Left cardiac atrium (tissue), 4 donors: ENCODE measurements at regions not wholly inside any gene's neighbourhood (a gene's known extent, or its start where the extent isn't known, plus 50 kb on each side); places are given as distances from the start of the nearest gene placed in this dataset.

Source experiments
- ATAC-seq, 2 donors: fragments of 200-7000 bp; cut with Tn5 transposase; one replicate each; pipeline ENCODE4 v1.9.1; 2020; ENCODE audit warnings: mild to moderate bottlenecking in 2 of 2, moderate library complexity in 2 of 2
- DNase-seq: peaks from one replicate; pipeline ENCODE4 v3.0.0-alpha.2; 2020
- intact Hi-C, 2 donors: fragments of 100-400 bp; cut with DNase I; formaldehyde crosslinking; loops; one replicate each; pipeline versions ENCODE4 v1.14.1 to v1.15.1; 2022 to 2023
- donor health status: DM: no; HTN: yes; CAD: no.
- donor health status: DM: no; HTN: yes; CAD: no; lungs with severe emphysema.
- donor health status: DM: yes; HTN: yes; CAD: no.
- donor health status: Dilated cardiomyopathy.

DNA sequence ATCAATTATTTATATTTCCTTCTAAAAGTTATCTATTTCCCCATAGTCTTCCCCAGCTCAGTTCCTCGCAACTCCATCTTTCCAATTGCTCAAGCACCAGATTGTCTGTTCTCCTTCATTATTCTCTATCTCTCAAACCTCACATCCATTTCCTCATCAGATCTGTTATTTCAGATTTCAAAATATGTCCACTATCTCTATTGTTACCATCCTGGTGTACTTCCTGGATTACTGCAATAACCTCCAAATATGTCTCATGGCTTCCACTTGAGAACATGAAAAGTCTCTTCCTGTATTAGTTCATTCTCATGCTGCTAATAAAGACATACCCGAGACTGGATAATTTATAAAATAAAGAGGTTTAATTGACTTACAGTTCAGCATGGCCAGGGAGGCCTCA, 641.7 kb upstream of the ZEB2 start:
- DNase-seq = no peak
- intact Hi-C loops = no loop called here
- no peak for ATAC-seq

DNA sequence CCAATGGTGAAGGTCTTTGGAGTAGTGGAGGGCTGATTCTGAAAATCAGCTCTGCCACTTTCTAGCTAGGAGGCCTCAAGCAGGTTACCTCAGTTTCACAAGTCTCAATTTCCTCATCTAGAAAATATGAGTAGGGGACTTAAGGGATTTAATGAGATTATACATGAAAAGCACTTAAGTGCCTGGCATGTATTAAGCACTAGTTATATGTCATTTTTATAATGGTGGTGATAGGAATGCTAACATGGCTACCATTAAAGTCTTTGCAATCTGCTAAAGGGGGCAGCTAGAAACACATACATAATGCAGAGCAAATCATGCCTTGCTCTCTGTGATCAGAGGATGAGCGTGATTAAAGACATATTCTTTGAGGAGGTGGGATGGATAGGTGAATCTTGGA, 640.9 kb upstream of the ZEB2 start:
- DNase-seq (no peak), ATAC-seq (no peak)
- intact Hi-C loops = no loop called here

DNA sequence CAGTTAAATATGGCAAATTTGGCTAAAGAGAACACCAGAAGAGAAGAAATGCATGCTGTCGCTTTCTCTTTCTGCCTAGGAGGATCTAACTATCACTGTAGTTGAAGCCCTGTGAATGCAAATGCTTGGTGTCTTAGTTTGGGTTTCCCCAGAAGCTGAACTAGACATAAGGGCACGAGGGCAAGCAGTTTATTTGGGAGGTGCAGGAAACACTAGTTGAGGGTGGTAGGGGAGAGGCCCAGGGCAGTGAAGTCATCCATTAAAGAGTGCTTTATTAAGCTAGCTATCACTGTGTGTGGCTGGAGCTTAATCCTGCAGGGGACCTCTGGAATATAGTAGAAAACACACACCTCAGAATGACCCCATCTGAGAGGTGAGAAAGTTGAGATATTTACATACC, 639.8 kb upstream of the ZEB2 start:
- intact Hi-C loops = no loop called here
- ATAC-seq (no peak), DNase-seq (no peak)

DNA sequence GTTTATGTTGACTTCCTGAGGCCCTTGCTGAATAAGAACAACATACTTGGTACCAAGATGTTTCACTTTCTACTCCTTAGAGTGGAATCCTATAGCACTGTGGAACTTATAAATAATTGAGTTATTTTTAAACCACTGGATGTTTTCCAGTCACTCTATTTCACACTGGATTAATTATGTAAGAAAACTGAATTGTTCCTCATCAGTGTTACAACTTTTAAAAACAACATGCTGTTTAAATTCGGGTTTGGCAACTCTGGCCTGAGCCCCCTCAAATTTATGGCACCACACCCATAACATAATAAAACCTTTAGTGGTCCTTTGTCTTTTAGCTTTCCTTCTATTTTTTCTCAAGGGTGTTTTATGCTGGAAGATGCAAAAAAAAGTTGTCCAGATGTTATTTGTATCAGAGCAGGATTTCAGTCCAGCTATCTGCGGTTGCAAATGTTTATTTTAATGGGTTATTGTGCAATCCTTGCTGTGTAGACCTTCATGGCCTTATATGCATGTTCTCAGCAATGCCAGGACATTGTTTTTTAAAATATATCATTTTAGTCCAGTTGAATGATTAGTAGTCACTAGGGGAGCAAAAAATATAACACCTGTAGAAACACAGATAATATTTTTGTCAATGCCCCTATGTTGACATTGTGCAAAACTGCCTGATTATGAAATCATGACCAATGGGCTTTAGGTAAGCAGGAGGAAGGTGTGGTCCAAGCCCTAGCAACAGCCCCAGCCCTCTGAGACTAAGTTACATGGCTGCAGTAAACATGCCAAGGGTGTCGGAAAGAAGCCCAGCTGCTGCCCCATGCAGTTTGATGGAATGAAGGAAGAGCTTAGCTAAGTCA, 638.0 kb upstream of the ZEB2 start:
- peak; percentile 97 for ATAC-seq
- DNase-seq = peak; percentile 45
- intact Hi-C loops = no loop called here

DNA sequence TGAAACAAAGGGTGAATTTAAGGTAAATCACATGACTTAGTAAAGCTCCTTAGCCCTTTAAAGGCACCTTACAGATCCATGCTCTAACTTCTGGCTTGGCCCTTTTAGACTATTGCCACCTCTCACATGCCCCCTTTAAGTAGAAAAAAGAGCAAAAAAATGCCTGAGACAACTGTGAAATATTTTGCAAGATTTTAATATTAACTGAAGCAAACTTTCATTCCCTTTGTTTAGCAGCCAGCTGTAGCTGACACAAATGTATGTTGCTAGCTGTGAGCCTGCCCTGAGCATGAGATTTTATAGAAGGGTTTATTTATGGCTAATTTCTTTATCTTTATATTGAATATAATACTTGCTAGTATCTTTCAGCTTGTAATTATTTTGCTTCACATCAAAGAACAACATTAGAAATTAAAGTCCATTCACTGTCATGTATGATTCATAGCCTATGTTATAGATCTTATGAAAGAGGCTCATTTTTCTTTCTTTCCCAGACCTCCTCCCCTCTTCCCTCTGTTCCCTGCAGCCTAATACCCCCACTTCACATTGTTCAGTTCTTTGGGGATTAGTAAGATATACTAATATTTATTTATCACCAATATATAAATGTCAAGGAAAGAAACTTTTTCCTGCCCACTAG, 637.2 kb upstream of the ZEB2 start:
- intact Hi-C loops = no loop called here
- ATAC-seq = no peak
- no peak for DNase-seq

DNA sequence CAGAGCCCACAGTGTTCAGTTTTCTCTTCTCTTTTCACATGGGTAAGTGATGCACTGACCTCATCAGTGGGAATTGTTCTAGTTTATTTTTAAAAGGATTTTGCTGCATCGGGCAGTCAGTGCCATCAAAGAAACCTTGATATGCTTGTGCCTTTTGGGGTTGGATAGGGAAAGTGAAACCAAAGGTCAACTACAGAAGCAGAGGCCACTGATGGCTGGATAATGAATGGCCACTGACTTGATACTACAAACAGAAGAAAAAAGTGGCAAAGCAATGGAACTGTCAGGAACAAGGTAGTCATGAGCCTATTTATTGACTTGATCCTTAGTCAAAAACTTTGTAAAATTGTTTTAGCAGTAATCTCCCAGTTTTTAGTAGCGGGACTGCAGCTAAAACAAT, 636.3 kb upstream of the ZEB2 start:
- ATAC-seq (no peak), DNase-seq (no peak)
- intact Hi-C loops = no loop called here

DNA sequence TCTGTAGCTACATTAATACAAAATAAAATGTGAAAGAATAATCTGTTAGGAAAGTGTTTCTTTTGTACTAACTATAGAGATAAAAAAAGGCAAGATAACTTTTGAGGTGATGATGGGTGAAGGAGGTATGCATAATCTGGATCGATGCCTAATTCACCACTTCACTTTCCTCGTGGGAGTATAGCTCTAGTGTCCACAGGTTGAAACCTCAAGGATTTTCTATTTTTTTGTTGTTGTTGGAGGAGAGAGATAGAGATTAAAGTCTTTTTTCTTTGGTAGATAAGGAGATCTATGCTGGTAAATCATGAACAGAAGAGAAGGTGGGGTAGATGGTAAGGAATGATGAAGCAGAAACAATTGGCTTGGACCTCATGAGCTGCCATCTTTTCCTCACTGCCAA, 635.3 kb upstream of the ZEB2 start:
- DNase-seq = no peak
- intact Hi-C loops = no loop called here

DNA sequence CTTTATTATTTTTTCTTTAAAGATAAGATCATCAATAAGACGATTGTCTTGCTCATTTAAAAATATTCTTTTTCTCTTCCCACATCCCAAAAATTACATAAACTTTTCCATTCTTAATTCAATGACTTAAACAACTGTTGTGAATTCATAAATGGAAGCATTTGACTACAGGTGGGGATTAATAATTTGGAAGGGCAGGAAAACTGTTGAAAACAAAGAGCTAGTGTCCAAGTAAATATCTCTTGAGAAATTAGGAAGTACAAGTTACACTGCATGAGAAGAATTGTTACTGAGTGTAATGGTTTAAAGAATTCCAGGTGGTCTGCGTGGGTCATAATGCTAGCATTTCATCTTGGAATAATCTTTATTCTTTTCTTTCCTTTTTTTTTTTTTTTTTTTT, 634.8 kb upstream of the ZEB2 start:
- DNase-seq = no peak
- ATAC-seq = no peak
- intact Hi-C loops = no loop called here

More for the DNA sequence above, 635.3 kb upstream of the ZEB2 start:
- ATAC-seq = no peak

DNA sequence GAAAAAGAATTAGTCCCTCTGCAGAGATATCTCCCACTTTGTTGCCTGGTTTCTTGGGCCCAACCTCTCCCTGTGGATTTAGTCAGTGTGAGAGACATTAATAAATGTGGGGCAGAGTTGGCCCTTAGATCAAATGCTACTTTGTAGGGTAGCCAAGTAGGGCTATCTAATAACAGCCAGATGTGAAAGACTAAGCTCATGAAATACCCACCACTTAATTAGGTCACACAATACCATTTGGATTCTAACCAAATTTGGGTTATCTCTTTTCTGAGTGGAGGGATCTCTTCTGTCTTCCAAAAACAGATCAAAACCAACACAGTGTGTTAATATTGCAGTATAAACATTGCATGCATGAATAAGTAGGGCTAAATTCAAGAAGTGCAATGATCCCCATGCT, 626.8 kb upstream of the ZEB2 start:
- intact Hi-C loops = no loop called here
- no peak for ATAC-seq
- no peak for DNase-seq

DNA sequence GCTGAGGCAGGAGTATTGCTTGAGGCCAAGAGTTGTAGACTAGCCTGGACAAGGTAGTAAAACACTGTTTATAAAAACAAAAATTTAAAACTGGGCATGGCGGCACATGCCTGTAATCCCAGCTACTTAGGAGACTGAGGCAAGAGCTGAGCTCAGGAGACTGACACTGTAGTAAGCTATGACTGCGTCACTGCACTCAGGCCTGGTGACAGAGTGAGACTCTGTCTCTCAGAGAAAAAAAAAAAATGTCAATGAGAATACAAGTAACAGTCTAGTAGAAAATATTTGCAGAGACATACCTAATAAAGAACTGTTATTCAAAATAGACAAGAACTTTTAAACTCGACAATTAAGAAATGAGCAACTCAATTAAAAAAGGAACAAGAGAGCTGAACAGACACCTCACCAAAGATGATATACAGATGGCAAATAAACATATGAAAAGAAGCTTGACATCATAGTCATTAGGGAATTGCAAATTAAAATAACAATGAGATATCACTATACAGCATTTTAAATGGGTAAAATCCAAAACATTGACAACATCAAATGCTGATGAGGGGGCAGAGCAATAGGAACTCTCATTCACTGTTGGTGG, 624.3 kb upstream of the ZEB2 start:
- intact Hi-C loops = no loop called here
- DNase-seq (no peak), ATAC-seq (no peak)

DNA sequence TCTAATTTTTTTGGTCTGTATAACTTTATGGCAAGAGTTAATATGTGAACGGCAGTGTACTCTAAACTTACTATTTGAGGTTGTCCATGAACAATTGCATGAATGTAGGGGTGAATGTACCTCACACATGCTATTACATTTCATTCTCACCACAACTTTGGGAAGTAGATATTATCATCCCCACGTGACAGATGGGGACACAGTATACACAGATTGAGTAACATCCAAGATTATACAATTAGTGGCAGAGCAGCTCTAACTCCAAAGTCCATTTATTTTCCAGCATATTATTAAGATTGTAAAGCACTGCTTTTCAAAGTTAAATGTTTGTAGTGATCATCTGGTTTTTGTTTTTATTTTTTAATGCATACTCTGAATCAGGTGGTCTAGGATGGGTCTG, 622.1 kb upstream of the ZEB2 start:
- intact Hi-C loops = no loop called here
- ATAC-seq = no peak
- no peak for DNase-seq

DNA sequence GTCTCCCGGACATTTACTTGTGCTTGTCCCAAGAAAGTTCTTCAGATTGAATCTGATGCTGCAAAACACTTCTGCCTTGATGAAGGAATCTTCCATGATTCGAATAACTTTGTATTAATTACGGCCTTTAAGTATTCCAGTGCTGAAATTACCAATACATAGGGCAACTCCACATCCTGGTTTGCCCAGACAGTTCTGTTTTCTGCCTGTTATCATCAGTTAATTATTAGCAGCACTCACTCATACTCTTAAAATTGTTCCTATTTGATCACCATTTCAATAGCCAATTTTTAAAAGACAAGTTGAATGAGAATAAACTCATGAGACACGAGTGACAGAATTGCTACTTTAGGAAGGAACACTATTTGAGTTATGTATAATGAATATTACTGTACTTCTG, 620.7 kb upstream of the ZEB2 start:
- DNase-seq (no peak), ATAC-seq (no peak)
- intact Hi-C loops = no loop called here

DNA sequence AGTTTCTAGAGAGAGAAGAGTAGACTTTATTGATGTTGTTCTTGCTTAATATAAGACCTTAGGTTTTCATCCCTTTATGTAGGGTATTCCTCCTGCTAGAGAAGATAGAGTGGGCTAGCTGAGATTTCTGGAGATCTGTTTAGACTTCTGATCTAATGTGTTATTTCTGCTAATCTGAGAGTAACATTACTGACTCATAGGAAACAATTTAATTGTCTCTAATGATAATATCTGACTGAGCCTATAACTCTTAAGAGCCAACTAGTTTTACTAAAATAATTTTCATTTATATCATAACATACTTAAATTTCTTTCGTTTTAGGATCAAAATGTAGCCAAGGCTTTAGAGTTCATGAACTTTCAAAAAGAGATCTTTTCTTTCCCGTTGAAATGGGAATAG, 618.7 kb upstream of the ZEB2 start:
- intact Hi-C loops = no loop called here
- no peak for ATAC-seq
- DNase-seq = no peak

DNA sequence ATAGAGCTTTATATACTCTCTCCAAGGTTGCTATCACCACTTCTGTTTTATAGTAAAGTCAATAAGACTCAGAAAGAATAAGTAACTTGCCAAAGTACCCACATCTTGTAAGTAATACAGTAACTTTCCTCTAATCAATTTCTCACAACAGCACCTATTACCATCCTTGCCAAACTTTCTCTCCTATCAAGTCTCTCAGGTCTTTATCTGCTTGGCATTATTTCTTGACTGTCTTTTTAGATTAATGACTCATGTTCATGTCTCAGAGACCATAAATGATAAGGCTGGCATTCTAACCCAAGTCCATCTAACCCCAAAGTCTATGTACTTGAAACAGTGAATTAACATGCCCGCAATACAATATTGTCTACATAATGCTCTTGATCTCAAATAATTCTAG, 618.0 kb upstream of the ZEB2 start:
- ATAC-seq (no peak), DNase-seq (no peak)
- intact Hi-C loops = no loop called here

DNA sequence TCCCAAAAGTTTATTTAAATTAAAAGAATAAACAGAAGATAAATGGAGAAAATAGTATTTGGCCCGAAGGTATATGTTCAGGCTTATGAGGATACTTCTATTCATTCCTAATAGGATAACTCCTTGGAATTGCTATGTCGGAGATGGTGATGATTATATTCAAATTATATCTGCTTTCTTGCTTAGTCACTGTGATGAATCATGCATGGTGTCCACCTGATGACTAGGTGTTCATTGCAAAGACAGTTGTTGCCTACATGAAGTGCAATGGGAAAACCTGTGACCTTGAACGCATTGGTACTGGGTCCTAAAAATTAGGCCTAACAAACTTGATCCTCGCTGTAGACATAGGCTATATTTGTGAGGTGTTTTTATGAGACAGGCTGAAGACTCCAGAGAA, 617.3 kb upstream of the ZEB2 start:
- intact Hi-C loops = no loop called here

DNA sequence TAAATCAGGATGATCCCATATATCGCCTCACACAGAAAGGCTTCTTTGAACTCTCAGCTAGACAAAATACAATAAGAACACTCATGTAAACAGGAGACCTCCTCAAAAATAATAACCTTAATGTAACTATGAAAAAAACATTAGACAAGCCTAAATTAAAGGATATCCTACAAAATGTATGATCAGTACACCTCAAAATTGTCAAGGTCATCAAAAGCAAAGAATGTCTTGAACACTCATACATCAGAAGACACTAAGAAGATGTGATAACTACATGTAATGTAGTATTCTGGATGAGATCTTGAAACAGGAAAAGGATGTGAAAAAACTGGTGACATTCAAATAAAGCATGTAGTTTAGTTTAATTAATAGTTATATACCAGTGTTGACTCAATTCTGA, 616.8 kb upstream of the ZEB2 start:
- DNase-seq (no peak), ATAC-seq (no peak)
- intact Hi-C loops = no loop called here

More for the DNA sequence above, 617.3 kb upstream of the ZEB2 start:
- no peak for ATAC-seq
- no peak for DNase-seq

DNA sequence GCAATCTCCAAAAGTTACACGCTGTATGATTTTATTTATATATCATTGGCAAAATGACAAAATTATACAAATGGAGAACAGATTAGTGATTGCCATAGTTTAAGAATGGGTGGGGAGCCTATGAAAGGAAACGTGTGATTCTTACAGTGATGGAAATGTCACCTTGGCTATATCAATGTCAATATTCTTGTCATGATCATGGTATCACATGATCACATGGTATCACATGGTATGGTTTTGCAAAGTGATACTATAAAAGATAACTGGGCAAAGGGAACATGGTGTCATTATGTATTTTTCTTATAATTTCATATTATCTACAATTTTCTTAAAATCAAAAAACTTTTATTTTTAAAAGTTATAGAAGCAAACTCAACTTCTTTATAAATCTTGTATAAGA, 606.2 kb upstream of the ZEB2 start:
- DNase-seq = no peak
- no peak for ATAC-seq
- intact Hi-C loops = no loop called here

DNA sequence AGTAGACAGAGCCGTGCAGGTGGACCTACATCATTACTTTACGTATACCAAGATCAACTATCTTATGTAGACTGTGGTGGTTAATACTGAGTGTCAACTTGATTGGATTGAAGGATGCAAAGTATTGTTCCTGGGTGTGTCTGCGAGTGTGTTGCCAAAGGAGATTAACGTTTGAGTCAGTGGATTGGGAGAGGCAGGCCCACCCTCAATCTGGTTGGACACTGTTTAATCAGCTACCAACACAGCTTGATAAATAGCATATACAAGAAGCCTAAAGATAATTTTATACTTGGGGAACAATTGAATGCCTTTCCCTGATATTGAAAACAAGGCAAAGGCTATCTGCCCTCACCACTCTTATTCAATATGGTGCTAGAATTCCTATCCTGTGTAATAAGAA, 604.2 kb upstream of the ZEB2 start:
- ATAC-seq (no peak), DNase-seq (no peak)
- intact Hi-C loops = no loop called here

DNA sequence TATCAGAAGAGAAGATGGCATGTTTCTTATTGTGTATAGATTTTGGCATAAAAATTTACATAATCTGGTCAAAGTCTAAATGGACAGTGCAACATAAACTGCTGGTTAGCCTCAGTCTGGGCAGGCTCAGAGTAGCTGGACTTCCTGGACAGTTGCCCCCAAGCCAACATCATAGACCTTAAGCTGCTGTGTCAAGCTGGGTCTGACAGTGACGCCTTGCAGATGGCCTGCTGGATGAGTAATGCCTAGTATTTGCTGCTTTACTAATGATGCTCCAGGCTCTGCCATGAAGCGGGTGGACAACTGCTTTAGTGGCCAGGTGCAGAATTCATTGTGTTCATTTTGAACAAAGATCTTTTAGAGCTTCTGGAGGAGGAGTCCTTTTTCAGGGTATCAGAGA, 603.7 kb upstream of the ZEB2 start:
- peak in 1 of 2 donors; percentile 82 for ATAC-seq
- DNase-seq = peak; percentile 60
- intact Hi-C loops = no loop called here

DNA sequence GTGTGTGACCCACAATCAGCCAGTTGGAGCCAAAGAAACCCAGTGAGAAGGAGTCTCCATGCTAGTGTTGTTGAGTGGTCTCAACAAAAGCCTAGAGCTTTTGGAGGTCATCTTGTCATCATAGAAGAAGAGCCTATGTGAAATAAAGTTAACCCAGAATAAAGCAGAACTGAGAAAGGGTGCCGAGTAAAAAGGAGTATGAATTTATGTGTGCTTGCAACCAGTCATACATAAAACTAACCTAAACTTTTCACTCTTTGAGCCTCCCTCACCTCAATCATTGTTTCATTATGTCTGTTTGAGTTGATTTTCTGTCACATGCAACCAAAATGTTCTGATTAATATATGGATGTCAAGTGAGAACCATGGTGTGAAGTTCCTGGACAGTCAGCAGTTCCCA, 599.3 kb upstream of the ZEB2 start:
- ATAC-seq (no peak), DNase-seq (no peak)
- intact Hi-C loops = no loop called here
